B cell (primary cell): ENCODE measurements at regions not wholly inside any gene's neighbourhood (a gene's known extent, or its start where the extent isn't known, plus 50 kb on each side); places are given as distances from the start of the nearest gene placed in this dataset.

Experiments used
- ATAC-seq: fragments of 200-7000 bp; cut with Tn5 transposase; one replicate; pipeline ENCODE4 v1.10.0; 2021; ENCODE audit warnings: low read depth, mild to moderate bottlenecking, moderate number of reproducible peaks, moderate library complexity
- CTCF ChIA-PET: fragments of 350-600 bp; sonication (Branson Sonifier 250); formaldehyde crosslinking; loops from one replicate; lab custom pipeline; 2021; ENCODE audit warnings: antibody characterized with exemption, inconsistent platforms; lab: Charles Lee
- POLR2A ChIA-PET: fragments of 350-600 bp; sonication (Branson Sonifier 250); formaldehyde crosslinking; loops from one replicate; lab custom pipeline; 2021; ENCODE audit warnings: antibody characterized with exemption; lab: Charles Lee
- DNase-seq: peaks from one replicate; pipeline ENCODE4 v3.0.0; 2013
- H2AFZ ChIP-seq: 2 replicates; pipeline ENCODE4 v1.6.1; 2012; ENCODE audit warnings: mild to moderate bottlenecking, low read depth, low read length; ENCODE audit not compliant: insufficient read depth, poor library complexity, severe bottlenecking
- H3K27ac ChIP-seq, 2 donors: 1 replicate in 1 of 2; 2 replicates in 1 of 2; pipeline ENCODE4 v1.5.1; 2012 to 2013; ENCODE audit warnings: low read length in 2 of 2, mild to moderate bottlenecking in 2 of 2, moderate library complexity in 1 of 2
- H3K27me3 ChIP-seq, 4 experiments: fragments of 200-600 bp in 1 of 4; sonication (generic) in 1 of 4; replicated peaks in 1 of 4; 1 replicate in 2 of 4; 2 replicates in 2 of 4; pipeline versions ENCODE4 v1.6.1 to v1.7.0; 2013 to 2016; ENCODE audit warnings: low read length in 3 of 4, mild to moderate bottlenecking in 2 of 4, mixed read lengths in 1 of 4, moderate library complexity in 1 of 4; ENCODE audit not compliant: insufficient read depth in 4 of 4, control insufficient read depth in 3 of 4; ENCODE audit errors: control extremely low read depth in 1 of 4
- H3K36me3 ChIP-seq, 2 experiments: replicated peaks in 1 of 2; 1 replicate in 1 of 2; 2 replicates in 1 of 2; pipeline versions ENCODE4 v1.6.1 to v1.7.1; 2013; ENCODE audit warnings: low read length in 1 of 2; ENCODE audit not compliant: insufficient read depth in 2 of 2, control insufficient read depth in 1 of 2; ENCODE audit errors: control extremely low read depth in 1 of 2, extremely low read depth in 1 of 2
- H3K4me1 ChIP-seq, 2 donors: fragments of 200-600 bp in 1 of 2; sonication (generic) in 1 of 2; 1 replicate in 1 of 2; 2 replicates in 1 of 2; pipeline versions ENCODE4 v1.5.1 to v1.6.1; 2013 to 2017; ENCODE audit warnings: low read length in 2 of 2; ENCODE audit not compliant: control insufficient read depth in 2 of 2, insufficient read depth in 2 of 2
- H3K4me2 ChIP-seq: replicated peaks from 2 replicates; pipeline ENCODE3; 2012; ENCODE audit warnings: mild to moderate bottlenecking, low read depth, low read length; ENCODE audit not compliant: poor library complexity, severe bottlenecking
- H3K4me3 ChIP-seq, 5 experiments: fragments of 200-600 bp in 1 of 5; sonication (generic) in 1 of 5; 1 replicate in 3 of 5; 2 replicates in 2 of 5; pipeline versions ENCODE4 v1.5.1 to v1.7.0; 2011 to 2016; ENCODE audit warnings: low read length in 4 of 5, mild to moderate bottlenecking in 4 of 5, low read depth in 2 of 5, control low read depth in 1 of 5, moderate library complexity in 1 of 5; ENCODE audit not compliant: insufficient read depth in 1 of 5; ENCODE audit errors: control extremely low read depth in 1 of 5, extremely low read depth in 1 of 5
- H3K79me2 ChIP-seq: fragments of 200-600 bp; sonication (generic); one replicate; pipeline ENCODE4 v1.6.0; 2016; ENCODE audit warnings: low read length; ENCODE audit not compliant: control insufficient read depth, insufficient read depth
- H3K9ac ChIP-seq: fragments of 200-600 bp; sonication (generic); 2 replicates; pipeline ENCODE4 v1.6.1; 2017; ENCODE audit warnings: mild to moderate bottlenecking, low read length, moderate library complexity
- H3K9me3 ChIP-seq, 3 donors: one replicate each; pipeline versions ENCODE4 v1.6.1 to v1.7.1; 2013; ENCODE audit warnings: low read length in 2 of 3; ENCODE audit not compliant: control insufficient read depth in 2 of 3, insufficient read depth in 1 of 3; ENCODE audit errors: control extremely low read depth in 1 of 3
- H4K20me1 ChIP-seq: 2 replicates; pipeline ENCODE4 v1.6.0; 2012; ENCODE audit warnings: mild to moderate bottlenecking, low read length; ENCODE audit not compliant: insufficient read depth, control insufficient read depth, poor library complexity, severe bottlenecking
- H3K27ac Mint-ChIP-seq: one replicate; pipeline ENCODE4 v1.8.0; 2021; ENCODE audit warnings: mixed read lengths
- H3K27me3 Mint-ChIP-seq: one replicate; pipeline ENCODE4 v1.8.0; 2021; ENCODE audit warnings: mixed read lengths
- H3K4me1 Mint-ChIP-seq: one replicate; pipeline ENCODE4 v1.8.0; 2021; ENCODE audit warnings: mixed read lengths
- H3K4me3 Mint-ChIP-seq: one replicate; pipeline ENCODE4 v1.8.0; 2021; ENCODE audit warnings: mixed read lengths
- H3K9me3 Mint-ChIP-seq: one replicate; pipeline ENCODE4 v1.8.0; 2022; ENCODE audit warnings: mixed read lengths; ENCODE audit not compliant: insufficient read depth
- EZH2 ChIP-seq: IDR thresholded peaks from 2 replicates; pipeline ENCODE4 v1.6.1; 2012; ENCODE audit warnings: borderline replicate concordance, low read depth, mild to moderate bottlenecking, moderate library complexity, low read length; ENCODE audit not compliant: insufficient read depth, poor library complexity, severe bottlenecking
- WGBS: methylation state at CpG from one replicate; pipeline ENCODE4 v1.1.5; 2013; ENCODE audit warnings: missing lambda C conversion rate; ENCODE audit not compliant: insufficient coverage; 5-methylcytosine and 5-hydroxymethylcytosine counted together
- intact Hi-C: fragments of 100-400 bp; cut with micrococcal nuclease; formaldehyde crosslinking; loops from one replicate; pipeline ENCODE4 v1.10.0; 2022
- TF ChIP-seq, protein P1 (sequence below): fragments of 200-600 bp; IDR thresholded peaks from one replicate; pipeline ENCODE4 v1.8.0; 2022; ENCODE audit warnings: antibody characterized with exemption, mild to moderate bottlenecking

DNA sequence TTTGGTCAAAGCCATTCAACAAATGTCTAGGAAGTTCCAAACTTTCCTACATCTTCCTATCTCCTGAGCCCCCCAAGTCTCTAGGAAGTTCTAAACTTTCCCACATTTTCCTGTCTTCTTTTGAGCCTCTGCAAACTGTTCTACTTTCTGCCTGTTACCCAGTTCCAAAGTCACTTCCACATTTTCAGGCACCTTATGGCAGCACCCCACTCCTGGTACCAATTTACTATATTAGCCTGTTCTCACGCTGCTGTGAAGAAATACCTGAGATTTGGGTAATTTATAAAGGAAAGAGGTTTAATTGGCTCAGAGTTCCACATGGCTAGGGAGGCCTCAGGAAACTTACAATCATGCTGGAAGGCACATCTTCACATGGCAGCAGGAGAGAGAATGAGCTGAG lies 869.2 kb downstream of the TDRD15 start:
- Mint-ChIP-seq H3K4me1 (no peaks in the 10 kb centered on the region), H3K27ac (no peak overlapping the region), H3K9me3 (peaks cover 10% of the 10 kb centered on the region), H3K27me3 (no peaks in the 10 kb centered on the region), H3K4me3 (no peak overlapping the region)
- Histone ChIP-seq H3K27ac (no peak overlapping the region), H3K4me2 (no peak overlapping the region), H3K27me3 (no peaks in the 10 kb centered on the region), H3K4me3 (no peak overlapping the region), H2AFZ (no peak overlapping the region), H3K36me3 (no peaks in the 10 kb centered on the region), H3K9ac (no peak overlapping the region), H3K9me3 (peaks cover 2 to 14% (median 11%) of the 10 kb centered on the region in 3 donors), H3K79me2 (no peaks in the 10 kb centered on the region), H3K4me1 (no peaks in the 10 kb centered on the region), H4K20me1 (no peaks in the 10 kb centered on the region)
- intact Hi-C loops: no loop called here
- ChIA-PET CTCF (no interaction called here), POLR2A (no interaction called here)
- TF ChIP-seq, protein P1, sequence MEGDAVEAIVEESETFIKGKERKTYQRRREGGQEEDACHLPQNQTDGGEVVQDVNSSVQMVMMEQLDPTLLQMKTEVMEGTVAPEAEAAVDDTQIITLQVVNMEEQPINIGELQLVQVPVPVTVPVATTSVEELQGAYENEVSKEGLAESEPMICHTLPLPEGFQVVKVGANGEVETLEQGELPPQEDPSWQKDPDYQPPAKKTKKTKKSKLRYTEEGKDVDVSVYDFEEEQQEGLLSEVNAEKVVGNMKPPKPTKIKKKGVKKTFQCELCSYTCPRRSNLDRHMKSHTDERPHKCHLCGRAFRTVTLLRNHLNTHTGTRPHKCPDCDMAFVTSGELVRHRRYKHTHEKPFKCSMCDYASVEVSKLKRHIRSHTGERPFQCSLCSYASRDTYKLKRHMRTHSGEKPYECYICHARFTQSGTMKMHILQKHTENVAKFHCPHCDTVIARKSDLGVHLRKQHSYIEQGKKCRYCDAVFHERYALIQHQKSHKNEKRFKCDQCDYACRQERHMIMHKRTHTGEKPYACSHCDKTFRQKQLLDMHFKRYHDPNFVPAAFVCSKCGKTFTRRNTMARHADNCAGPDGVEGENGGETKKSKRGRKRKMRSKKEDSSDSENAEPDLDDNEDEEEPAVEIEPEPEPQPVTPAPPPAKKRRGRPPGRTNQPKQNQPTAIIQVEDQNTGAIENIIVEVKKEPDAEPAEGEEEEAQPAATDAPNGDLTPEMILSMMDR: no peak
- TF ChIP-seq EZH2: no peak
- no peak for ATAC-seq
- WGBS: no CpG with 5 or more reads among the region's 1 CpG
- no peak for DNase-seq

DNA sequence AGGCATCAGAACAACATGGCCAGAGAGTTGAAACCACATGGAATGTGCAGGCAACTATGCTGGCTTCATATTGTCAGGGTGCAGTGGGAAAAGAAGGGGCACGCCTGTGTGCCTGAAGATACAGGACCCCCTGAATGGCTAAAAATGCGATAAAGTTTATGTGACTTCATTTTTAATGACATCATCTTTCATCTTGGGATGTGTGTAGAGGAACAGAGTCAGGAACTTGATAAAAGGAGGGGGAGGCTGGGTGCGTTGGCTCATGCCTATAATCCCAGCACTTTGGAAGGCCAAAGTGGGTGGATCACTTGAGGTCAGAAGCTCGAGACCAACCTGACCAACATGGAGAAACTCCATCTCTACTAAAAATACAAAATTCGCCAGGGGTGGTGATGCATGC lies 872.6 kb downstream of the TDRD15 start:
- no peak for TF ChIP-seq EZH2
- TF ChIP-seq, protein P1: no peak
- ChIA-PET CTCF (no interaction called here), POLR2A (no interaction called here)
- H3K9ac ChIP-seq: no peak overlapping the region
- no peak overlapping the region for H3K4me2 ChIP-seq
- Mint-ChIP-seq H3K9me3 (peaks cover 7% of the 10 kb centered on the region), H3K27ac (no peak overlapping the region), H3K4me3 (no peak overlapping the region), H3K4me1 (no peaks in the 10 kb centered on the region), H3K27me3 (no peaks in the 10 kb centered on the region)
- no peaks in the 10 kb centered on the region for H3K79me2 ChIP-seq
- no peaks in the 10 kb centered on the region for H3K36me3 ChIP-seq
- no peak overlapping the region for H3K27ac ChIP-seq
- no peaks in the 10 kb centered on the region for H4K20me1 ChIP-seq
- intact Hi-C loops: no loop called here
- no peak for ATAC-seq
- H3K9me3 ChIP-seq: peaks cover 2 to 14% (median 11%) of the 10 kb centered on the region in 3 donors
- no peaks in the 10 kb centered on the region for H3K27me3 ChIP-seq
- WGBS: no CpG with 5 or more reads among the region's 5 CpGs
- no peaks in the 10 kb centered on the region for H3K4me1 ChIP-seq
- DNase-seq: no peak
- H3K4me3 ChIP-seq: no peak overlapping the region
- no peak overlapping the region for H2AFZ ChIP-seq
